ENCODE measurements at regions not wholly inside any gene's neighbourhood (a gene's known extent, or its start where the extent isn't known, plus 50 kb on each side); places are given as distances from the start of the nearest gene placed in this dataset.

- no TSS peak for BruUV-seq (replicated peaks)
- ChIA-PET CTCF (ENCODE audit: unreplicated experiment) (no interaction called here), POLR2A (interaction anchor here (0.6 to 0.9 kb wide), 4 partner anchors 9 to 299 kb away, joined by 3 read pairs; no protein-coding TSS in a partner anchor)
- no peak for TF ChIP-seq CTCF (conservative IDR thresholded peaks at IDR 0.05; ENCODE audit: low read length)
- no peak for TF ChIP-seq EZH2phosphoT487 (IDR thresholded peaks at IDR 0.05; ENCODE audit: borderline replicate concordance, low read depth, low read length)
- H3K79me2 ChIP-seq (ENCODE audit: insufficient read depth, low read depth, low read length) = no peaks in the 10 kb centered on the region
- H3K9me3 ChIP-seq (ENCODE audit: low read length) = no peaks in the 10 kb centered on the region
- no peaks in the 10 kb centered on the region for H3K4me1 ChIP-seq (ENCODE audit: insufficient read depth, low read length, poor library complexity, severe bottlenecking)
- H3K4me3 ChIP-seq (ENCODE audit: low read depth, low read length, poor library complexity, severe bottlenecking) = no peak overlapping the region
- DNase-seq (ENCODE audit: low spot score) = no peak
- H4K20me1 ChIP-seq (ENCODE audit: insufficient read depth, low read length) = no peaks in the 10 kb centered on the region
- no peaks in the 10 kb centered on the region for H3K36me3 ChIP-seq (ENCODE audit: insufficient read depth, low read length)
- H3K4me2 ChIP-seq (ENCODE audit: low read length) = no peak overlapping the region
- no peak overlapping the region for H2AFZ ChIP-seq (ENCODE audit: low read length)
- H3K9me2 ChIP-seq (ENCODE audit: insufficient read depth, low read length) = no peaks in the 10 kb centered on the region
- H3K27ac ChIP-seq (ENCODE audit: low read depth, low read length, poor library complexity, severe bottlenecking) = no peak overlapping the region
- intact Hi-C loops (cut with micrococcal nuclease; ENCODE audit: unreplicated experiment) = no loop called here
Measured at GRCh38 chr2:39604866-39605265, 60.9 kb upstream of the TMEM178A start.

- Histone ChIP-seq H2AFZ (ENCODE audit: low read length) (no peak overlapping the region), H3K79me2 (ENCODE audit: insufficient read depth, low read depth, low read length) (no peaks in the 10 kb centered on the region), H3K9me2 (ENCODE audit: insufficient read depth, low read length) (no peaks in the 10 kb centered on the region), H3K9me3 (ENCODE audit: low read length) (no peaks in the 10 kb centered on the region), H3K4me1 (ENCODE audit: insufficient read depth, low read length, poor library complexity, severe bottlenecking) (no peaks in the 10 kb centered on the region), H3K36me3 (ENCODE audit: insufficient read depth, low read length) (no peaks in the 10 kb centered on the region), H3K4me3 (ENCODE audit: low read depth, low read length, poor library complexity, severe bottlenecking) (no peak overlapping the region), H3K4me2 (ENCODE audit: low read length) (no peak overlapping the region), H3K27ac (ENCODE audit: low read depth, low read length, poor library complexity, severe bottlenecking) (no peak overlapping the region), H4K20me1 (ENCODE audit: insufficient read depth, low read length) (no peaks in the 10 kb centered on the region)
- DNase-seq (ENCODE audit: low spot score) = no peak
- intact Hi-C loops (cut with micrococcal nuclease; ENCODE audit: unreplicated experiment) = no loop called here
- BruUV-seq (replicated peaks) = no TSS peak
- TF ChIP-seq EZH2phosphoT487 (IDR thresholded peaks at IDR 0.05; ENCODE audit: borderline replicate concordance, low read depth, low read length) (no peak), CTCF (conservative IDR thresholded peaks at IDR 0.05; ENCODE audit: low read length) (no peak)
- ChIA-PET POLR2A (interaction anchor here (0.7 to 1.5 kb wide), 2 partner anchors 8 to 95 kb away, joined by 3 to 5 read pairs; no protein-coding TSS in a partner anchor), CTCF (ENCODE audit: unreplicated experiment) (no interaction called here)
Measured at GRCh38 chr2:39606585-39606984, 59.1 kb upstream of the TMEM178A start.

GRCh38 chr2:39607538-39608262 lies 58.0 kb upstream of the TMEM178A start:
- no peaks in the 10 kb centered on the region for H3K9me3 ChIP-seq (ENCODE audit: low read length)
- no peaks in the 10 kb centered on the region for H3K79me2 ChIP-seq (ENCODE audit: insufficient read depth, low read depth, low read length)
- CTCF ChIA-PET (ENCODE audit: unreplicated experiment) = no interaction called here
- BruUV-seq (replicated peaks) = no TSS peak
- TF ChIP-seq CTCF (conservative IDR thresholded peaks at IDR 0.05; ENCODE audit: low read length) (no peak), EZH2phosphoT487 (IDR thresholded peaks at IDR 0.05; ENCODE audit: borderline replicate concordance, low read depth, low read length) (no peak)
- no peaks in the 10 kb centered on the region for H3K4me1 ChIP-seq (ENCODE audit: insufficient read depth, low read length, poor library complexity, severe bottlenecking)
- POLR2A ChIA-PET = interaction anchor here (0.6 to 1.5 kb wide), 2 partner anchors 10 to 254 kb away, joined by 5 read pairs; no protein-coding TSS in a partner anchor
- intact Hi-C loops (cut with micrococcal nuclease; ENCODE audit: unreplicated experiment) = loop anchor here (2.0 kb wide), 1 partner anchor 25 kb away; no protein-coding TSS in a partner anchor
- H3K36me3 ChIP-seq (ENCODE audit: insufficient read depth, low read length) = no peaks in the 10 kb centered on the region
- no peaks in the 10 kb centered on the region for H3K9me2 ChIP-seq (ENCODE audit: insufficient read depth, low read length)
- no peak overlapping the region for H3K4me2 ChIP-seq (ENCODE audit: low read length)
- H3K4me3 ChIP-seq (ENCODE audit: low read depth, low read length, poor library complexity, severe bottlenecking) = no peak overlapping the region
- no peak overlapping the region for H3K27ac ChIP-seq (ENCODE audit: low read depth, low read length, poor library complexity, severe bottlenecking)
- H4K20me1 ChIP-seq (ENCODE audit: insufficient read depth, low read length) = no peaks in the 10 kb centered on the region
- no peak for DNase-seq (ENCODE audit: low spot score)
- no peak overlapping the region for H2AFZ ChIP-seq (ENCODE audit: low read length)
